ENCODE measurements at regions not wholly inside any gene's neighbourhood (a gene's known extent, or its start where the extent isn't known, plus 50 kb on each side); places are given as distances from the start of the nearest gene placed in this dataset.

DNA sequence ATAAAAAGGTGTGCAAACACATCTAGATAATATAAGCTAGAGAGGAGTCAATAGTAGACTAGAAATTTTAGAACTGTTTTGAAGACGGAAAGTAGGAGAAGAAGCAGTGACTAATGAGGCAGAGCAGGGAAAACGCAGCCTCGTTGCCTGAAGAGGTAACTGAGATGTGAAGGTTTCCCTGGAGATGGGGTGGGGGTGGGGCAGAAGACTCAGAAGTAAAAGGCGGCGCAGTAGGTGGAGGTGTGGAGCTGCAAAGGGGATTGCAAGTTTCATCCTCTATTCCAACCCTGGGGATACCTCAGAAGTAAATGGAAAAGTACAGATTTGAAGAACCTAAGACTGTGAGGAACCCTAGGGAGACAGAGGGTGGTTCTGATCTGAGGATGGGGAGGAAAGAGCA, 109.5 kb downstream of the TMPRSS5 start:
- no peaks in the 10 kb centered on the region for H3K4me1 ChIP-seq
- no peaks in the 10 kb centered on the region for H3K27me3 ChIP-seq (ENCODE audit: low read depth)
- intact Hi-C loops (cut with micrococcal nuclease) = no loop called here
- H3K4me3 ChIP-seq = no peak overlapping the region
- no peak overlapping the region for H3K27ac ChIP-seq (replicated peaks)
- no peak for DNase-seq
- no peak for TF ChIP-seq CTCF (IDR thresholded peaks at IDR 0.05; ENCODE audit: borderline replicate concordance)
- H3K36me3 ChIP-seq = no peaks in the 10 kb centered on the region
- H3K9me3 ChIP-seq (replicated peaks) = peaks cover 8% of the 10 kb centered on the region

DNA sequence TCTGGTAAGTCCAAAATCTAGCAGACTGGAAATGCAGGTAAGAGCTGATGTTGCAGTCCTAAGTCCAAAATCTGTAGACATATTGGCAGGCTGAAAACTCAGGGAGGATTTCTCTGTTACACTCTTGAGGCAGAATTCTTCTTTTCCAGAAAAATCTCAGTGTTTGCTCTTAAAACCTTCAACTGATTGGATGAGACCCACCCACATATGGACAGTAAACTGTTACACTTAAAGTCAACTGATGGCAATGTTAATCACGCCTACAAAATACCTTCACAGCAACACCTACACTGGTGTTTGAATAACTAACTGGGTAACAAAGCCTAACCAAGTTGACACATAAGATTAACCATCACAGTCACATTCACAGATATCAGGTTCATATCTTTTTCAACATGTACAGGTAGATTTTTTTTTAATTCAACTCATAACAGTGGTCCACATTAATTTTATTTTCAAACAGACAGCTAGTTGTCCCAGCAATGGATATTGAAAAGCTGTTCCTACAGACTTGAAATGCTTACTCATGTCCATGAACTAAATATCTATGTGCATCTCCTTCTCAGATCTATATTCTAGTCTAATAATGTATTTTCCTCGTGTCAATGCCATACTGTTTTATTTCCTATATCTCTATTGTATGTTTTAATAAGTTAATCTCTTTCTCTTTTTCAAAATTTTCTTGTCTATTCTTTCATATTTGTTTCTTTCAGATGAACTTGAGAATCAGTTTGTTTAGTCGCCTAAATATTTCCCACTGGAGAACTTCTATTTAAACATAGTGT, 110.1 kb downstream of the TMPRSS5 start:
- no peak for DNase-seq
- Histone ChIP-seq H3K27me3 (ENCODE audit: low read depth) (no peaks in the 10 kb centered on the region), H3K4me1 (no peaks in the 10 kb centered on the region), H3K27ac (replicated peaks) (no peak overlapping the region), H3K36me3 (no peaks in the 10 kb centered on the region), H3K4me3 (no peak overlapping the region), H3K9me3 (replicated peaks) (peaks cover 8% of the 10 kb centered on the region)
- intact Hi-C loops (cut with micrococcal nuclease) = no loop called here
- no peak for TF ChIP-seq CTCF (IDR thresholded peaks at IDR 0.05; ENCODE audit: borderline replicate concordance)

- DNase-seq = no peak
- H3K9me3 ChIP-seq (replicated peaks) = peaks cover 8% of the 10 kb centered on the region
- no peaks in the 10 kb centered on the region for H3K4me1 ChIP-seq
- H3K36me3 ChIP-seq = no peaks in the 10 kb centered on the region
- no peak for TF ChIP-seq CTCF (IDR thresholded peaks at IDR 0.05; ENCODE audit: borderline replicate concordance)
- H3K4me3 ChIP-seq = no peak overlapping the region
- no peak overlapping the region for H3K27ac ChIP-seq (replicated peaks)
- intact Hi-C loops (cut with micrococcal nuclease) = no loop called here
- no peaks in the 10 kb centered on the region for H3K27me3 ChIP-seq (ENCODE audit: low read depth)
Measured at GRCh38 chr11:113593698-113594308, 112.3 kb downstream of the TMPRSS5 start.

DNA sequence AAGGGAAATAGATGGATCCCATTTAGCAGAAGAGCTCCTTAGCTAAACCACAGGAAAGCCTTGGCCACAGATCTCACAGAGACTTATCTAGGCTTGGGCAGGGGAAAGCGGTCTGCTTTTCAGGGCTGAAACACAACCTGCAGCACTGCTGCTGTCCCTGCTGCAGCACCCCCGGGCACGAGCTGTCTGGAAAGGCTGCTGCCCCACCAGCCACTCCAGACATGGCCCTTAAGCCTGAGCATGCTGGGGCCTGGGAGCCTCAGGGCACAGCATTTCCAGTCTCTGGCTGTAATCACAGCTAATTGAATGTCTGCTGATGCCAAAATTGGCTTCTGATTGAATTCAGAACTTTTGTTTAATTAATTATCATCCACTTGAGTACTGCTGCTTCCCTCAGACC, 115.0 kb downstream of the TMPRSS5 start:
- Histone ChIP-seq H3K27ac (replicated peaks) (no peak overlapping the region), H3K4me1 (no peaks in the 10 kb centered on the region), H3K9me3 (replicated peaks) (peaks cover 4% of the 10 kb centered on the region), H3K27me3 (ENCODE audit: low read depth) (no peaks in the 10 kb centered on the region), H3K36me3 (no peaks in the 10 kb centered on the region), H3K4me3 (no peak overlapping the region)
- no peak for DNase-seq
- TF ChIP-seq CTCF (IDR thresholded peaks at IDR 0.05; ENCODE audit: borderline replicate concordance) = no peak
- intact Hi-C loops (cut with micrococcal nuclease) = no loop called here

DNA sequence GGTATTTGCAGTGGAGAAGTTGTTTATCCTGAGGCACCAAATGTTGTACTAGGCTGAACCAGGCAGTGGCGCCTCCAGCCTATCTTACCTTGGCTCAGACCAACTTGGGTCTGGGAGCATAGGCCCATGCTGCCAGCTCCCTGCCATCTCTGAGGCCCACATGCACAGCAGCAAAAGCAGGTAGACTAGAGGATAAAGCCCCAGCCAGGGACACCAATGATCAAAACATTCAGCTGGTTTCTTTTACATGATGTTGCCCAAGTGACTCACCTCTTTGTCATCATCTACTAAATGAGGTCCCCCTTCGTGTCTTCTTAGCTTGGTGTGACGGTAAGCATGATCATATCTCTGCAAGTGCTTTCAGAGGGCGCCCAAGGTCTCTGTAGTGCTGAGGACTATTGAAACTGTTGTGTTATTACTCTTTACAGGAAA, 112.1 kb upstream of the DRD2 start:
- H3K36me3 ChIP-seq = no peaks in the 10 kb centered on the region
- H3K9me3 ChIP-seq (replicated peaks) = no peaks in the 10 kb centered on the region
- H3K27me3 ChIP-seq (ENCODE audit: low read depth) = no peaks in the 10 kb centered on the region
- no peak for DNase-seq
- H3K4me3 ChIP-seq = no peak overlapping the region
- no peaks in the 10 kb centered on the region for H3K4me1 ChIP-seq
- H3K27ac ChIP-seq (replicated peaks) = no peak overlapping the region
- intact Hi-C loops (cut with micrococcal nuclease) = no loop called here
- no peak for TF ChIP-seq CTCF (IDR thresholded peaks at IDR 0.05; ENCODE audit: borderline replicate concordance)

All from left ventricle myocardium inferior (tissue), 1 donor.